ENCODE measurements at regions not wholly inside any gene's neighbourhood (a gene's known extent, or its start where the extent isn't known, plus 50 kb on each side); places are given as distances from the start of the nearest gene placed in this dataset.

- peaks cover 0 to 16% (median 0%) of the 10 kb centered on the region in 11 experiments; a peak in 3 of 22 replicates for H3K27me3 ChIP-seq
- no peak overlapping the region for H3K4me2 ChIP-seq
- H3K27ac ChIP-seq = no peak overlapping the region
- no peaks in the 10 kb centered on the region for H3K36me3 ChIP-seq
- H4K20me1 ChIP-seq = no peaks in the 10 kb centered on the region
- no peak for TF ChIP-seq Cebpa-rat (IDR thresholded peaks at IDR 0.05)
- peaks cover 0 to 23% (median 13%) of the 10 kb centered on the region in 11 experiments; a peak in 12 of 22 replicates for H3K9me3 ChIP-seq (replicated peaks in 1 of 11)
- H3K4me1 ChIP-seq = no peaks in the 10 kb centered on the region
- H3K4me3 ChIP-seq = no peak overlapping the region
- H3K9ac ChIP-seq = no peak overlapping the region
Observed at GRCh38 chrX:28321286-28321685, 266.0 kb upstream of the IL1RAPL1 start.

GRCh38 chrX:28312965-28313364 is 274.3 kb upstream of the IL1RAPL1 start:
- H3K9ac ChIP-seq = no peak overlapping the region
- 0 out of 20 replicates have a peak, but pooled peaks cover 0 to 5% (median 0%) of the 10 kb centered on the region in 10 experiments for H3K4me1 ChIP-seq
- H3K27me3 ChIP-seq = peaks cover 0 to 4% (median 0%) of the 10 kb centered on the region in 11 experiments; a peak in 1 of 22 replicates
- no peaks in the 10 kb centered on the region for H3K36me3 ChIP-seq
- H3K9me3 ChIP-seq (replicated peaks in 1 of 11) = peaks cover 0 to 11% (median 3%) of the 10 kb centered on the region in 11 experiments; a peak in 10 of 22 replicates
- no peak overlapping the region for H3K4me3 ChIP-seq
- TF ChIP-seq Cebpa-rat (IDR thresholded peaks at IDR 0.05) = no peak
- H3K27ac ChIP-seq = no peak overlapping the region
- H4K20me1 ChIP-seq = no peaks in the 10 kb centered on the region
- H3K4me2 ChIP-seq = no peak overlapping the region

DNA sequence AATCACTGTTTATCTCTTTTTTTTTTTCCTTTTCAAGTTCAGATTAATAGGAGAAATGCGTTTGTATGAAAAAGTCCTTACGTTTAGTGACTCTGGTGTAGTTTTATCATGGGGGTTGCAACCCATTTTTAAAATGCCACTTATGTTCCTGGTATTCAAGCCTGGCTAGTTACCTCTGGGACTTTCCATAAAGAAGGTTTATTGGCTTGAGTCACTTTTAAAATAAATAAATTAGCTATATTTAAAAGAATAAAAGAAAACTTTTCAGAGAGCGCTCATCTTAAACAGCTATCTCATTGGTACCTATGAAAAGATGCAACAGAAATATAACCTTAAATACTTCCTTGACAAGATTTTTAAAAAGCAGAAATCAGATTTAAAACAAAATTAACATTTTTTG is 275.0 kb upstream of the IL1RAPL1 start:
- Histone ChIP-seq H3K4me3 (no peak overlapping the region), H3K9me3 (replicated peaks in 1 of 11) (peaks cover 0 to 4% (median 0%) of the 10 kb centered on the region in 11 experiments; a peak in 2 of 22 replicates), H3K36me3 (no peaks in the 10 kb centered on the region), H3K4me2 (no peak overlapping the region), H3K27me3 (peaks cover 0 to 4% (median 0%) of the 10 kb centered on the region in 11 experiments; a peak in 1 of 22 replicates), H3K9ac (no peak overlapping the region), H3K27ac (no peak overlapping the region), H3K4me1 (0 out of 20 replicates have a peak, but pooled peaks cover 0 to 5% (median 0%) of the 10 kb centered on the region in 10 experiments), H4K20me1 (no peaks in the 10 kb centered on the region)
- no peak for TF ChIP-seq Cebpa-rat (IDR thresholded peaks at IDR 0.05)

DNA sequence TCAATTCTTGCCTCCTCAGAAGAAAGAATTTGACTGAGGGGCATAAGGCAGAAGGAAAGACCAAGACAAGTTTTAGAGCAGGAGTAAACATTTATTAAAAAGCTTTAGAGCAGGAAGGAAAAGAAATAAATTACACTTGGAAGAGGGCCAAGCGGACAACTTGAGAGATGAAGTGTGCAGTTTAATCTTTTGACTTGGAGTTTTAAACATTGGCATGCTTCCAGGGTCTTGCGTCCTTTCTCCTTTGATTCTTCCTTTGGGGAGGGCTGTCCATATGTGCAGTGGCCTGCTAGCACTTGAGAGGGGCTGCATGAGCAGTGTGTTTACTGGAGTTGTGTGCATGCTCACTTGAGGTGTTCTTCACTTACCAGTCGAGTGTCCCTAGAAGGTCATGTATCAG is 275.8 kb upstream of the IL1RAPL1 start:
- Histone ChIP-seq H3K4me3 (no peak overlapping the region), H3K4me1 (0 out of 20 replicates have a peak, but pooled peaks cover 0 to 5% (median 0%) of the 10 kb centered on the region in 10 experiments), H3K4me2 (no peak overlapping the region), H3K27ac (no peak overlapping the region), H3K9ac (no peak overlapping the region), H3K27me3 (peaks cover 0 to 4% (median 0%) of the 10 kb centered on the region in 11 experiments; a peak in 1 of 22 replicates), H3K9me3 (replicated peaks in 1 of 11) (peaks cover 0 to 4% (median 0%) of the 10 kb centered on the region in 11 experiments; a peak in 1 of 22 replicates), H3K36me3 (no peaks in the 10 kb centered on the region), H4K20me1 (no peaks in the 10 kb centered on the region)
- TF ChIP-seq Cebpa-rat (IDR thresholded peaks at IDR 0.05) = no peak

DNA sequence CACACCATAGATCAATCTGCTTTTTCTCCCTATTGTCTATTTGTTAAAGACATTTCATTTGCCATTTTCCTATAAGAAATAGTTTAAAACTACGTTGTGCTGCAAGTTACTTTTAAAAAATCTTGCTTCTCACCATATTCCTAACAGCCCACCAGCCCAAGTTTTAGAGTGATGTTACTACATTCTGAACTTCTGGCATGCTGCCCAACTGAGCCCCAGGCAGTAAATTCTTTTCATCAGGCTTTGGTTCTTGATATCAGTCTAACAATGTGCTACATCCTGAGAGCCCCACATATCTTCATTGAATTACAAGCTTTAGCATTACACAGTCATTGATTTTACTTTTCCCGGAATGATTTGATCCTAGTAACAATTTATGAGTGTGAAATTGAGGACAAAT is 283.8 kb upstream of the IL1RAPL1 start:
- Histone ChIP-seq H3K27ac (no peak overlapping the region), H3K9me3 (replicated peaks in 1 of 11) (peaks cover 0 to 5% (median 0%) of the 10 kb centered on the region in 11 experiments; a peak in 6 of 22 replicates), H3K27me3 (no peaks in the 10 kb centered on the region), H3K4me1 (no peaks in the 10 kb centered on the region), H3K9ac (no peak overlapping the region), H4K20me1 (no peaks in the 10 kb centered on the region), H3K4me3 (no peak overlapping the region), H3K36me3 (no peaks in the 10 kb centered on the region), H3K4me2 (no peak overlapping the region)
- no peak for TF ChIP-seq Cebpa-rat (IDR thresholded peaks at IDR 0.05)

DNA sequence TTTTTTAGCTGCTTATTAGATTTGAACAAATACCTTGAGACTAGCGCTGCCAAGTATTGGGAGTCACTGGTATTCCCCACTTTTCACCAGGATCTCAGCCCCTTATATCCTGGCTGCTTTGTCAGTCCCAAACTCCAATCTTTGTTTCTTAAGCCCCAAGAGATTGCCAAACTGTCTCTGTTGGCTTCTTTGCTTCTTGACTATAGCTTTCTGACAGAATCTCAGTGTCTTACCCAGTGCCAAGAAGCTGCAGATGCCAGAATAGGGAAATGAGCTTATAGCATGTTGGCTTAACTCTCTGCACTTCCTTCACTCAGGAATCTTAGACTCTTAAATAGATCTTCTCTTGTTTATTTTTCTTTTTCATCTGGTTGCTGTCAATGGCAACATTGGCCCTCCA is 297.5 kb upstream of the DCAF8L1 start:
- Histone ChIP-seq H3K27ac (no peak overlapping the region), H3K4me2 (no peak overlapping the region), H3K36me3 (no peaks in the 10 kb centered on the region), H3K27me3 (peaks cover 0 to 10% (median 5%) of the 10 kb centered on the region in 11 experiments; a peak in 6 of 22 replicates), H3K4me1 (no peaks in the 10 kb centered on the region), H4K20me1 (no peaks in the 10 kb centered on the region), H3K9me3 (replicated peaks in 1 of 11) (no peaks in the 10 kb centered on the region), H3K9ac (no peak overlapping the region), H3K4me3 (no peak overlapping the region)
- TF ChIP-seq Cebpa-rat (IDR thresholded peaks at IDR 0.05) = no peak

- Histone ChIP-seq H3K36me3 (no peaks in the 10 kb centered on the region), H3K27me3 (peaks cover 0 to 10% (median 5%) of the 10 kb centered on the region in 11 experiments; a peak in 6 of 22 replicates), H3K9ac (no peak overlapping the region), H3K9me3 (replicated peaks in 1 of 11) (no peaks in the 10 kb centered on the region), H3K4me1 (no peaks in the 10 kb centered on the region), H4K20me1 (no peaks in the 10 kb centered on the region), H3K4me2 (no peak overlapping the region), H3K27ac (no peak overlapping the region), H3K4me3 (no peak overlapping the region)
- TF ChIP-seq Cebpa-rat (IDR thresholded peaks at IDR 0.05) = no peak
Observed at GRCh38 chrX:28278251-28278650, 297.0 kb upstream of the DCAF8L1 start.

- Histone ChIP-seq H3K4me1 (no peaks in the 10 kb centered on the region), H3K27me3 (peaks cover 0 to 35% (median 21%) of the 10 kb centered on the region in 11 experiments; a peak in 16 of 22 replicates), H3K9me3 (replicated peaks in 1 of 11) (no peaks in the 10 kb centered on the region), H3K36me3 (no peaks in the 10 kb centered on the region), H3K9ac (no peak overlapping the region), H3K4me3 (no peak overlapping the region), H3K4me2 (no peak overlapping the region), H4K20me1 (no peaks in the 10 kb centered on the region), H3K27ac (no peak overlapping the region)
- TF ChIP-seq Cebpa-rat (IDR thresholded peaks at IDR 0.05) = no peak
Observed at GRCh38 chrX:28273736-28274135, 292.5 kb upstream of the DCAF8L1 start.

- no peaks in the 10 kb centered on the region for H3K36me3 ChIP-seq
- no peak overlapping the region for H3K4me3 ChIP-seq
- no peak overlapping the region for H3K4me2 ChIP-seq
- no peak overlapping the region for H3K27ac ChIP-seq
- H3K9ac ChIP-seq = no peak overlapping the region
- peaks cover 19 to 92% (median 73%) of the 10 kb centered on the region in 11 experiments; a peak in 21 of 22 replicates for H3K27me3 ChIP-seq
- H3K9me3 ChIP-seq (replicated peaks in 1 of 11) = no peaks in the 10 kb centered on the region
- H4K20me1 ChIP-seq = no peaks in the 10 kb centered on the region
- peak in 4 of 11 experiments; percentile 27 to 77 (median 46); a peak in 4 of 22 replicates for TF ChIP-seq Cebpa-rat (IDR thresholded peaks at IDR 0.05)
- H3K4me1 ChIP-seq = no peaks in the 10 kb centered on the region
Observed at GRCh38 chrX:28246675-28247074, 265.4 kb upstream of the DCAF8L1 start.

DNA sequence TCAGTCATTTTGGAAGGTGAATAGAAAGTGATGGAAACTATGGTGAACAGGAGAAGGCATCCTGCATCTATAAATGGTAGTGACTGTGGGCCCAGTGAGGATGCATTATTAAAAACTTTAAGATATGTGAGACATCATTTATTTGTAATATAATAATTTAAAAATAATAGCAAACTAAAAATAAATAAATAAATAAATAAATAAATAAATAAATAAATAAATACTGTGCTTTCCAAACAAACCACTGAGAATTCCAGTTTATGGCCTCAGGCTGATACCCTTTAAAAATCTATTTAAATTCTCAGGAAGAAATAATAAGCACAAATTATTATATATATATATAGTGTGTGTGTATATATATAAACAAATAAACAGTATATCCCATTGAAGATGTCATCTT is 248.0 kb upstream of the DCAF8L1 start:
- no peaks in the 10 kb centered on the region for H3K4me1 ChIP-seq
- H3K9ac ChIP-seq = no peak overlapping the region
- no peaks in the 10 kb centered on the region for H4K20me1 ChIP-seq
- no peaks in the 10 kb centered on the region for H3K9me3 ChIP-seq (replicated peaks in 1 of 11)
- no peak overlapping the region for H3K27ac ChIP-seq
- no peaks in the 10 kb centered on the region; a peak in 1 of 22 replicates for H3K27me3 ChIP-seq
- H3K36me3 ChIP-seq = no peaks in the 10 kb centered on the region
- H3K4me3 ChIP-seq = no peak overlapping the region
- H3K4me2 ChIP-seq = no peak overlapping the region
- no peak for TF ChIP-seq Cebpa-rat (IDR thresholded peaks at IDR 0.05)

All from BLaER1 treated with 17β-estradiol and CSF1 and Interleukin-3, amounts not matched to agents 10 nM and 100 nM (cell line).